ENCODE measurements at regions not wholly inside any gene's neighbourhood (a gene's known extent, or its start where the extent isn't known, plus 50 kb on each side); places are given as distances from the start of the nearest gene placed in this dataset.

GRCh38 chr2:228387776-228388175, 206.3 kb upstream of the SPHKAP start:
- H3K4me3 ChIP-seq = no peak overlapping the region
- H3K4me1 ChIP-seq = no peaks in the 10 kb centered on the region
- intact Hi-C loops (cut with DNase I; ENCODE audit: low total_unique reads) = no loop called here
- no peak for TF ChIP-seq EP300 (IDR thresholded peaks at IDR 0.05)
- no peak for TF ChIP-seq POLR2A (IDR thresholded peaks at IDR 0.05)
- TF ChIP-seq POLR2AphosphoS5 (IDR thresholded peaks at IDR 0.05) = no peak
- TF ChIP-seq, protein P1, sequence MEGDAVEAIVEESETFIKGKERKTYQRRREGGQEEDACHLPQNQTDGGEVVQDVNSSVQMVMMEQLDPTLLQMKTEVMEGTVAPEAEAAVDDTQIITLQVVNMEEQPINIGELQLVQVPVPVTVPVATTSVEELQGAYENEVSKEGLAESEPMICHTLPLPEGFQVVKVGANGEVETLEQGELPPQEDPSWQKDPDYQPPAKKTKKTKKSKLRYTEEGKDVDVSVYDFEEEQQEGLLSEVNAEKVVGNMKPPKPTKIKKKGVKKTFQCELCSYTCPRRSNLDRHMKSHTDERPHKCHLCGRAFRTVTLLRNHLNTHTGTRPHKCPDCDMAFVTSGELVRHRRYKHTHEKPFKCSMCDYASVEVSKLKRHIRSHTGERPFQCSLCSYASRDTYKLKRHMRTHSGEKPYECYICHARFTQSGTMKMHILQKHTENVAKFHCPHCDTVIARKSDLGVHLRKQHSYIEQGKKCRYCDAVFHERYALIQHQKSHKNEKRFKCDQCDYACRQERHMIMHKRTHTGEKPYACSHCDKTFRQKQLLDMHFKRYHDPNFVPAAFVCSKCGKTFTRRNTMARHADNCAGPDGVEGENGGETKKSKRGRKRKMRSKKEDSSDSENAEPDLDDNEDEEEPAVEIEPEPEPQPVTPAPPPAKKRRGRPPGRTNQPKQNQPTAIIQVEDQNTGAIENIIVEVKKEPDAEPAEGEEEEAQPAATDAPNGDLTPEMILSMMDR (IDR thresholded peaks at IDR 0.05) = no peak
- H3K27me3 ChIP-seq = no peaks in the 10 kb centered on the region
- H3K36me3 ChIP-seq = no peaks in the 10 kb centered on the region
- peaks cover 0 to 8% (median 3%) of the 10 kb centered on the region in 4 donors for H3K9me3 ChIP-seq
- DNase-seq = no peak
- no peak overlapping the region for H3K27ac ChIP-seq
- 66 to 81% (median 77%) methylated on average over 3 of the region's 3 CpGs for WGBS, 5 donors

- Histone ChIP-seq H3K36me3 (no peaks in the 10 kb centered on the region), H3K4me1 (no peaks in the 10 kb centered on the region), H3K4me3 (no peak overlapping the region), H3K27me3 (no peaks in the 10 kb centered on the region), H3K27ac (no peak overlapping the region), H3K9me3 (no peaks in the 10 kb centered on the region)
- no peak for TF ChIP-seq EP300 (IDR thresholded peaks at IDR 0.05)
- TF ChIP-seq, protein P1 (IDR thresholded peaks at IDR 0.05) = no peak
- no peak for TF ChIP-seq POLR2AphosphoS5 (IDR thresholded peaks at IDR 0.05)
- no peak for TF ChIP-seq POLR2A (IDR thresholded peaks at IDR 0.05)
- intact Hi-C loops (cut with DNase I; ENCODE audit: low total_unique reads) = no loop called here
- WGBS, 5 donors = 48 to 74% (median 65%) methylated on average over 3 of the region's 3 CpGs
- peak in 1 of 2 donors; percentile 20 for DNase-seq
Observed at GRCh38 chr2:228378696-228379425, 197.4 kb upstream of the SPHKAP start.

GRCh38 chr2:228378233-228378632, 196.7 kb upstream of the SPHKAP start:
- Histone ChIP-seq H3K4me1 (no peaks in the 10 kb centered on the region), H3K4me3 (no peak overlapping the region), H3K36me3 (no peaks in the 10 kb centered on the region), H3K27ac (no peak overlapping the region), H3K27me3 (no peaks in the 10 kb centered on the region), H3K9me3 (no peaks in the 10 kb centered on the region)
- DNase-seq = no peak
- TF ChIP-seq POLR2A (IDR thresholded peaks at IDR 0.05) = no peak
- TF ChIP-seq EP300 (IDR thresholded peaks at IDR 0.05) = no peak
- TF ChIP-seq, protein P1 (IDR thresholded peaks at IDR 0.05) = no peak
- TF ChIP-seq POLR2AphosphoS5 (IDR thresholded peaks at IDR 0.05) = no peak
- WGBS, 5 donors = 73 to 85% (median 79%) methylated on average over 2 of the region's 2 CpGs
- intact Hi-C loops (cut with DNase I; ENCODE audit: low total_unique reads) = no loop called here

DNA sequence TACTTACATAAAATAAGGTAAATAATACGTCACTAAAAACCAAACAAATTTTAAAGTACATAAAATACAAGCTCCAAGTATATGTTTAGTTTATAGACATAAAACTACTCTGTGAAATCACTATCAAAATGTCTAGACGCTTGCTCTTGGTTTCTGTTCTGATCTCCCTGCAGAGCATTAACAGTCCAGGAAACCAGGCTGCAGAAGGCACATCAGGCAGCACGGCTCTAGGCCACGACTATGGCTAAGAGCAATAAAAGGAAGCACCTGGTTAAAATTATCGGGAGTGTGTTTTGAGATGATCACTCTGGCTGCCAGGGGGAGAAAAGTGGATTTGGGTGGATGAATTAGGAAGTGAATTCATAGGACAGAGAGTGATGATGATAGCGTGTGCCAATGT, 196.0 kb upstream of the SPHKAP start:
- Histone ChIP-seq H3K4me1 (no peaks in the 10 kb centered on the region), H3K27me3 (no peaks in the 10 kb centered on the region), H3K9me3 (no peaks in the 10 kb centered on the region), H3K4me3 (no peak overlapping the region), H3K36me3 (no peaks in the 10 kb centered on the region), H3K27ac (no peak overlapping the region)
- TF ChIP-seq, protein P1 (IDR thresholded peaks at IDR 0.05) = no peak
- TF ChIP-seq POLR2A (IDR thresholded peaks at IDR 0.05) (no peak), EP300 (IDR thresholded peaks at IDR 0.05) (no peak), POLR2AphosphoS5 (IDR thresholded peaks at IDR 0.05) (no peak)
- intact Hi-C loops (cut with DNase I; ENCODE audit: low total_unique reads) = no loop called here
- 46 to 60% (median 54%) methylated on average over 6 of the region's 6 CpGs for WGBS, 5 donors
- no peak for DNase-seq

Measured in stomach (tissue), 8 donors.